H9 (cell line): ENCODE measurements at regions not wholly inside any gene's neighbourhood (a gene's known extent, or its start where the extent isn't known, plus 50 kb on each side); places are given as distances from the start of the nearest gene placed in this dataset.

Experiments
- DNase-seq: peaks from one replicate; pipeline ENCODE4 v3.0.0-alpha.2; 2017
- H2AFZ ChIP-seq: one replicate; pipeline ENCODE4 v1.6.1; 2013; ENCODE audit warnings: mild to moderate bottlenecking, low read length, control low read depth, moderate library complexity
- H2AK5ac ChIP-seq: 2 replicates; pipeline ENCODE4 v1.6.1; 2013; ENCODE audit warnings: low read length, control low read depth, mixed read lengths; ENCODE audit not compliant: insufficient read length
- H2BK120ac ChIP-seq: one replicate; pipeline ENCODE4 v1.6.1; 2013; ENCODE audit warnings: low read depth, mild to moderate bottlenecking, low read length, control low read depth, inconsistent platforms; ENCODE audit not compliant: poor library complexity, severe bottlenecking
- H2BK12ac ChIP-seq: 2 replicates; pipeline ENCODE4 v1.6.1; 2013; ENCODE audit warnings: low read length, control low read depth, mixed read lengths, low read depth; ENCODE audit not compliant: insufficient read length
- H2BK15ac ChIP-seq: 2 replicates; pipeline ENCODE4 v1.6.1; 2013; ENCODE audit warnings: low read depth, low read length, control low read depth
- H2BK20ac ChIP-seq: one replicate; pipeline ENCODE4 v1.6.1; 2013; ENCODE audit warnings: low read depth, mild to moderate bottlenecking, low read length, control low read depth, inconsistent platforms; ENCODE audit not compliant: poor library complexity, severe bottlenecking
- H2BK5ac ChIP-seq: 2 replicates; pipeline ENCODE4 v1.6.1; 2013; ENCODE audit warnings: low read length, control low read depth, mixed read lengths; ENCODE audit not compliant: insufficient read length
- H3K14ac ChIP-seq: 2 replicates; pipeline ENCODE4 v1.6.1; 2013; ENCODE audit warnings: low read length, control low read depth; ENCODE audit not compliant: insufficient read depth
- H3K18ac ChIP-seq: 2 replicates; pipeline ENCODE4 v1.6.1; 2013; ENCODE audit warnings: low read depth, mild to moderate bottlenecking, mixed read lengths, low read length, control low read depth; ENCODE audit not compliant: insufficient read length
- H3K23ac ChIP-seq: 2 replicates; pipeline ENCODE4 v1.6.1; 2013; ENCODE audit warnings: low read length, control low read depth, mixed read lengths, low read depth; ENCODE audit not compliant: insufficient read length
- H3K23me2 ChIP-seq: 2 replicates; pipeline ENCODE4 v1.6.1; 2013; ENCODE audit warnings: low read depth, mild to moderate bottlenecking, mixed read lengths, low read length, control low read depth; ENCODE audit not compliant: insufficient read length, poor library complexity, severe bottlenecking
- H3K27ac ChIP-seq: 2 replicates; pipeline ENCODE4 v1.5.1; 2013; ENCODE audit warnings: low read length, control low read depth, mixed read lengths, low read depth; ENCODE audit not compliant: insufficient read length
- H3K27me3 ChIP-seq: 2 replicates; pipeline ENCODE4 v1.6.1; 2013; ENCODE audit warnings: low read length, control low read depth, inconsistent platforms; ENCODE audit not compliant: insufficient read depth
- H3K4ac ChIP-seq: 2 replicates; pipeline ENCODE4 v1.6.1; 2013; ENCODE audit warnings: low read depth, mild to moderate bottlenecking, control low read depth, inconsistent platforms, low read length, moderate library complexity
- H3K4me1 ChIP-seq: 2 replicates; pipeline ENCODE4 v1.6.1; 2013; ENCODE audit warnings: low read length, control low read depth, inconsistent platforms; ENCODE audit not compliant: insufficient read depth
- H3K4me2 ChIP-seq: 2 replicates; pipeline ENCODE4 v1.6.1; 2013; ENCODE audit warnings: low read length, control low read depth, mixed read lengths; ENCODE audit not compliant: insufficient read length, insufficient read depth
- H3K56ac ChIP-seq: 2 replicates; pipeline ENCODE4 v1.6.1; 2013; ENCODE audit warnings: low read depth, mild to moderate bottlenecking, mixed read lengths, low read length, control low read depth; ENCODE audit not compliant: insufficient read length
- H3K79me1 ChIP-seq: 2 replicates; pipeline ENCODE4 v1.6.1; 2013; ENCODE audit warnings: low read depth, mild to moderate bottlenecking, moderate library complexity, low read length, control low read depth, inconsistent platforms; ENCODE audit not compliant: insufficient read depth, poor library complexity, severe bottlenecking
- H3K79me2 ChIP-seq: 2 replicates; pipeline ENCODE4 v1.6.1; 2013; ENCODE audit warnings: low read length, control low read depth, inconsistent platforms; ENCODE audit not compliant: insufficient read depth
- H3K9ac ChIP-seq: 2 replicates; pipeline ENCODE4 v1.6.1; 2013; ENCODE audit warnings: low read length, control low read depth, mixed read lengths; ENCODE audit not compliant: insufficient read length; ENCODE audit errors: extremely low read depth
- H3K9me3 ChIP-seq: one replicate; pipeline ENCODE4 v1.6.1; 2013; ENCODE audit warnings: low read depth, low read length, inconsistent platforms; ENCODE audit not compliant: control insufficient read depth
- H3T11ph ChIP-seq: one replicate; pipeline ENCODE4 v1.6.1; 2013; ENCODE audit warnings: mild to moderate bottlenecking, low read length, control low read depth, inconsistent platforms
- H4K20me1 ChIP-seq: one replicate; pipeline ENCODE4 v1.6.1; 2013; ENCODE audit not compliant: control insufficient read depth, insufficient read length, insufficient read depth
- H4K5ac ChIP-seq: 2 replicates; pipeline ENCODE4 v1.6.1; 2013; ENCODE audit warnings: low read depth, mild to moderate bottlenecking, mixed read lengths, low read length, control low read depth; ENCODE audit not compliant: insufficient read length
- H4K8ac ChIP-seq: replicated peaks from 2 replicates; pipeline ENCODE4 v1.6.1; 2013; ENCODE audit warnings: low read length, control low read depth, mixed read lengths, low read depth; ENCODE audit not compliant: insufficient read length
- H4K91ac ChIP-seq: 2 replicates; pipeline ENCODE4 v1.6.1; 2013; ENCODE audit warnings: low read depth, mild to moderate bottlenecking, moderate library complexity, mixed read lengths, low read length, control low read depth; ENCODE audit not compliant: insufficient read length
- H3K27ac Mint-ChIP-seq, 3 experiments: 2 replicates in 2 of 3; 3 replicates in 1 of 3; pipeline ENCODE4 v1.8.0; 2020 to 2021; ENCODE audit warnings: mixed read lengths in 3 of 3, mild to moderate bottlenecking in 1 of 3, moderate library complexity in 1 of 3
- H3K27me3 Mint-ChIP-seq: 2 replicates; pipeline ENCODE4 v1.8.0; 2021; ENCODE audit warnings: low read depth, mild to moderate bottlenecking, moderate library complexity, mixed read lengths
- H3K36me3 Mint-ChIP-seq, 3 experiments: 2 replicates in 2 of 3; 3 replicates in 1 of 3; pipeline ENCODE4 v1.8.0; 2020 to 2021; ENCODE audit warnings: low read depth in 3 of 3, mixed read lengths in 3 of 3; ENCODE audit not compliant: insufficient read depth in 1 of 3
- H3K4me1 Mint-ChIP-seq, 2 experiments: 2 replicates each; pipeline ENCODE4 v1.8.0; 2020; ENCODE audit warnings: mixed read lengths in 2 of 2
- H3K4me3 Mint-ChIP-seq, 2 experiments: 2 replicates in 1 of 2; 3 replicates in 1 of 2; pipeline ENCODE4 v1.8.0; 2020 to 2021; ENCODE audit warnings: mild to moderate bottlenecking in 2 of 2, mixed read lengths in 2 of 2, moderate library complexity in 1 of 2
- H3K9me3 Mint-ChIP-seq, 2 experiments: 2 replicates in 1 of 2; 3 replicates in 1 of 2; pipeline ENCODE4 v1.8.0; 2020; ENCODE audit warnings: mild to moderate bottlenecking in 2 of 2, mixed read lengths in 2 of 2, moderate library complexity in 1 of 2
- WGBS: extraction: QIAGEN DNeasy Blood & Tissue Kit; methylation state at CpG from one replicate; pipeline ENCODE4 v1.1.7; 2013; ENCODE audit warnings: missing lambda C conversion rate, low lambda C conversion rate, mixed read lengths; ENCODE audit not compliant: insufficient read length; ENCODE audit errors: extremely low coverage; 5-methylcytosine and 5-hydroxymethylcytosine counted together
- TF ChIP-seq, protein P1 (sequence below): fragments of 200-600 bp; sonication (generic); conservative IDR thresholded peaks from 3 replicates; pipeline ENCODE4 v1.8.0; 2021; ENCODE audit warnings: antibody characterized with exemption, mild to moderate bottlenecking

DNA sequence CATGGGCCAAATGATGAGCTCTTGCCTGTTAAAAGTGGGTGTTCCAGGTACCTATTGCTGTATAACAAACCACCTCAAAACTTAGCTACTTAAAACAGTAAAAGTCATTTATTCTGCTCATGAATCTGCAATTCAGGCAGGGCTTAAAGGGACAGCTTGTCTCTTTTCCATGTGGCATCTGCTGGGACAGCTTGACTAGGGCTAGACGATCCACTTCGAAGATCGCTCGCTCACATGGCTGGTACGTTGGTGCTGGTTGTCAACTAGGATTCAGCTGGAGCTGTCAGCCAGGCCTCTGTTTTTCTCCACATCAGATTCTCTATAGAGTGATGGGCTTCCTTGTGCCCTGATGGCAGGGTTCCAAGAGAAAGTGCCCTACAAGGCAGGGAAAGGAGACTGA, 581.3 kb downstream of the NTRK3 start:
- Histone ChIP-seq H3K23ac (no peak overlapping the region), H2AFZ (no peak overlapping the region), H3K9me3 (no peaks in the 10 kb centered on the region), H3K14ac (no peak overlapping the region), H3K18ac (no peak overlapping the region), H2BK12ac (no peak overlapping the region), H3K27ac (no peak overlapping the region), H3T11ph (no peak overlapping the region), H4K20me1 (no peaks in the 10 kb centered on the region), H3K27me3 (no peaks in the 10 kb centered on the region), H3K79me2 (no peaks in the 10 kb centered on the region), H2BK120ac (no peak overlapping the region), H3K56ac (no peak overlapping the region), H4K8ac (no peak overlapping the region), H3K79me1 (no peaks in the 10 kb centered on the region), H2BK20ac (no peak overlapping the region), H3K4me2 (no peak overlapping the region), H3K4ac (no peak overlapping the region), H4K91ac (no peak overlapping the region), H2AK5ac (no peak overlapping the region), H3K4me1 (no peaks in the 10 kb centered on the region), H3K9ac (no peak overlapping the region), H2BK5ac (no peak overlapping the region), H4K5ac (no peak overlapping the region), H3K23me2 (no peaks in the 10 kb centered on the region), H2BK15ac (no peak overlapping the region)
- Mint-ChIP-seq H3K4me1 (no peaks in the 10 kb centered on the region), H3K27ac (no peak overlapping the region), H3K4me3 (no peak overlapping the region), H3K27me3 (no peaks in the 10 kb centered on the region; the same call in none of the 2 replicates), H3K36me3 (no peaks in the 10 kb centered on the region), H3K9me3 (peaks cover 0 to 2% of the 10 kb centered on the region in 2 experiments; a peak in 3 of 5 replicates)
- TF ChIP-seq, protein P1, sequence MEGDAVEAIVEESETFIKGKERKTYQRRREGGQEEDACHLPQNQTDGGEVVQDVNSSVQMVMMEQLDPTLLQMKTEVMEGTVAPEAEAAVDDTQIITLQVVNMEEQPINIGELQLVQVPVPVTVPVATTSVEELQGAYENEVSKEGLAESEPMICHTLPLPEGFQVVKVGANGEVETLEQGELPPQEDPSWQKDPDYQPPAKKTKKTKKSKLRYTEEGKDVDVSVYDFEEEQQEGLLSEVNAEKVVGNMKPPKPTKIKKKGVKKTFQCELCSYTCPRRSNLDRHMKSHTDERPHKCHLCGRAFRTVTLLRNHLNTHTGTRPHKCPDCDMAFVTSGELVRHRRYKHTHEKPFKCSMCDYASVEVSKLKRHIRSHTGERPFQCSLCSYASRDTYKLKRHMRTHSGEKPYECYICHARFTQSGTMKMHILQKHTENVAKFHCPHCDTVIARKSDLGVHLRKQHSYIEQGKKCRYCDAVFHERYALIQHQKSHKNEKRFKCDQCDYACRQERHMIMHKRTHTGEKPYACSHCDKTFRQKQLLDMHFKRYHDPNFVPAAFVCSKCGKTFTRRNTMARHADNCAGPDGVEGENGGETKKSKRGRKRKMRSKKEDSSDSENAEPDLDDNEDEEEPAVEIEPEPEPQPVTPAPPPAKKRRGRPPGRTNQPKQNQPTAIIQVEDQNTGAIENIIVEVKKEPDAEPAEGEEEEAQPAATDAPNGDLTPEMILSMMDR = no peak
- DNase-seq = no peak
- no CpG with 5 or more reads among the region's 5 CpGs for WGBS
